Left renal pelvis (tissue), 4 donors: ENCODE measurements at regions not wholly inside any gene's neighbourhood (a gene's known extent, or its start where the extent isn't known, plus 50 kb on each side); places are given as distances from the start of the nearest gene placed in this dataset.
"Not testable (repeated sequence)": the region's sequence is repeated elsewhere in the genome, so short reads cannot be mapped to it uniquely, and the experiment has no call there.

Source experiments
- DNase-seq, 4 donors: peaks; one replicate each; pipeline ENCODE4 v3.0.0-alpha.2; 2013; ENCODE audit warnings: low read depth in 4 of 4, low spot score in 3 of 4

GRCh38 chr6:130700397-130700796, 126.8 kb upstream of the SMLR1 start:
- DNase-seq, result no peak

GRCh38 chr6:130708338-130708737, 118.9 kb upstream of the SMLR1 start:
- no peak for DNase-seq

- not testable (repeated sequence) for DNase-seq
Measured at GRCh38 chr6:130711641-130712040, 115.6 kb upstream of the SMLR1 start.

GRCh38 chr6:130713144-130713543, 114.1 kb upstream of the SMLR1 start:
- no peak for DNase-seq

GRCh38 chr6:130715058-130715457, 112.1 kb upstream of the SMLR1 start:
- no peak for DNase-seq

- no peak for DNase-seq
Measured at GRCh38 chr6:130716466-130716865, 110.7 kb upstream of the SMLR1 start.

- no peak for DNase-seq
Measured at GRCh38 chr6:130717657-130718056, 109.5 kb upstream of the SMLR1 start.

- no peak for DNase-seq
Measured at GRCh38 chr6:130720076-130720715, 107.0 kb upstream of the SMLR1 start.

- DNase-seq, result no peak
Measured at GRCh38 chr6:130724089-130724488, 103.1 kb upstream of the SMLR1 start.

GRCh38 chr6:130725551-130725950, 101.7 kb upstream of the SMLR1 start:
- DNase-seq, result no peak

- DNase-seq, result not testable (repeated sequence)
Measured at GRCh38 chr6:130728064-130728463, 99.1 kb upstream of the SMLR1 start.

GRCh38 chr6:130730600-130730999, 96.6 kb upstream of the SMLR1 start:
- no peak for DNase-seq

GRCh38 chr6:130734161-130734560, 93.0 kb upstream of the SMLR1 start:
- no peak for DNase-seq

GRCh38 chr6:130740308-130740707, 86.9 kb upstream of the SMLR1 start:
- no peak for DNase-seq

- no peak for DNase-seq
Measured at GRCh38 chr6:130742131-130742681, 85.0 kb upstream of the SMLR1 start.

- no peak for DNase-seq
Measured at GRCh38 chr6:130743175-130743574, 84.0 kb upstream of the SMLR1 start.

- no peak for DNase-seq
Measured at GRCh38 chr6:130744576-130745366, 82.4 kb upstream of the SMLR1 start.

- DNase-seq, result no peak
Measured at GRCh38 chr6:130748041-130748440, 79.2 kb upstream of the SMLR1 start.

- no peak for DNase-seq
Measured at GRCh38 chr6:130749402-130749801, 77.8 kb upstream of the SMLR1 start.

GRCh38 chr6:130752267-130752666, 74.9 kb upstream of the SMLR1 start:
- DNase-seq, result no peak

GRCh38 chr6:130754786-130755367, 72.3 kb upstream of the SMLR1 start:
- DNase-seq, result no peak
